HepG2 (cell line): ENCODE measurements at regions not wholly inside any gene's neighbourhood (a gene's known extent, or its start where the extent isn't known, plus 50 kb on each side); places are given as distances from the start of the nearest gene placed in this dataset.
A peak's percentile ranks its signal among the peaks of the same experiment; 100 is the strongest.

Experiments used
- ATAC-seq: fragments of 200-7000 bp; cut with Tn5 transposase; 3 replicates; pipeline ENCODE4 v1.9.1; 2020; ENCODE audit warnings: mild to moderate bottlenecking, moderate library complexity
- BruUV-seq: library from RNA; stranded (reverse); fragments of 400-500 nt; replicated peaks from 2 replicates; lab custom pipeline; 2021; lab: Mats Ljungman, UMichigan
- CTCF ChIA-PET: fragments of 300-600 bp; formaldehyde crosslinking; extraction: SDS; loops from one replicate; lab custom pipeline; 2021; ENCODE audit warnings: low total read pairs, inconsistent platforms, low intra/inter-chr PET ratio; lab: Yijun Ruan, JAX
- POLR2A ChIA-PET: fragments of 350-600 bp; sonication (Branson Sonifier 250); formaldehyde crosslinking; loops from one replicate; lab custom pipeline; 2020; ENCODE audit warnings: antibody characterized with exemption, inconsistent platforms; lab: Yijun Ruan, JAX
- DNase-seq: peaks from one replicate; pipeline ENCODE4 v3.0.0-alpha.2; 2015; ENCODE audit warnings: low spot score
- FAIRE-seq: peaks from 3 replicates; lab custom pipeline; 2011; peaks lifted over from hg19 to GRCh38; lab: Jason Lieb, UNC
- H2AFZ ChIP-seq: one replicate; pipeline ENCODE4 v1.6.1; 2011; ENCODE audit warnings: low read length, inconsistent platforms
- H3K27ac ChIP-seq: fragments of 300-600 bp; 3 replicates; pipeline ENCODE4 v1.8.0; 2011; ENCODE audit warnings: mixed run types, mild to moderate bottlenecking, mixed read lengths, low read length, inconsistent platforms; ENCODE audit not compliant: insufficient read depth; ENCODE audit errors: extremely low read length
- H3K27me3 ChIP-seq, 2 experiments: fragments of 200-600 bp in 1 of 2; 2 replicates in 1 of 2; 3 replicates in 1 of 2; pipeline versions ENCODE4 v1.6.0 to v1.8.0; 2011; ENCODE audit warnings: low read length in 2 of 2, mild to moderate bottlenecking in 2 of 2, moderate library complexity in 2 of 2, inconsistent platforms in 1 of 2; ENCODE audit not compliant: insufficient read depth in 2 of 2, control insufficient read depth in 1 of 2
- H3K36me3 ChIP-seq, 2 experiments: fragments of 200-600 bp in 1 of 2; replicated peaks in 1 of 2; 2 replicates in 1 of 2; 3 replicates in 1 of 2; pipeline versions ENCODE4 v1.5.1 to v1.8.0; 2011; ENCODE audit warnings: low read length in 2 of 2, inconsistent platforms in 1 of 2; ENCODE audit not compliant: insufficient read depth in 2 of 2, control insufficient read depth in 1 of 2
- H3K4me1 ChIP-seq: 2 replicates; pipeline ENCODE4 v1.5.1; 2012; ENCODE audit warnings: low read length, inconsistent platforms; ENCODE audit not compliant: insufficient read depth
- H3K4me2 ChIP-seq: 2 replicates; pipeline ENCODE4 v1.6.0; 2011; ENCODE audit warnings: low read depth, low read length, inconsistent platforms
- H3K4me3 ChIP-seq, 3 experiments: fragments of 200-600 bp in 1 of 3; sonication (generic), shearing (Covaris generic) in 1 of 3; replicated peaks in 1 of 3; 2 replicates each; pipeline ENCODE4 v1.5.1; 2011 to 2016; ENCODE audit warnings: low read length in 3 of 3, inconsistent platforms in 2 of 3, low read depth in 2 of 3, mild to moderate bottlenecking in 2 of 3, control low read depth in 1 of 3, mixed read lengths in 1 of 3; ENCODE audit not compliant: insufficient read depth in 1 of 3
- H3K79me2 ChIP-seq: one replicate; pipeline ENCODE4 v1.6.1; 2011; ENCODE audit warnings: low read length, inconsistent platforms; ENCODE audit not compliant: insufficient read depth
- H3K9ac ChIP-seq: 2 replicates; pipeline ENCODE4 v1.6.0; 2011; ENCODE audit warnings: mild to moderate bottlenecking, low read depth, low read length, inconsistent platforms; ENCODE audit not compliant: insufficient read depth
- H3K9me3 ChIP-seq: 2 replicates; pipeline ENCODE4 v1.5.1; 2012; ENCODE audit warnings: mild to moderate bottlenecking, low read length
- H4K20me1 ChIP-seq: 2 replicates; pipeline ENCODE4 v1.6.0; 2011; ENCODE audit warnings: inconsistent platforms, mild to moderate bottlenecking, low read length, moderate library complexity; ENCODE audit not compliant: insufficient read depth
- NR2F6 ChIP-seq, 2 experiments: IDR thresholded peaks; 2 replicates each; pipeline ENCODE4 v1.6.1; 2016; ENCODE audit warnings: antibody characterized with exemption in 1 of 2, mild to moderate bottlenecking in 1 of 2
- ZMYM3 ChIP-seq: sonication (generic); formaldehyde crosslinking; IDR thresholded peaks from 2 replicates; pipeline ENCODE4 v1.5.1; 2020; ENCODE audit warnings: mild to moderate bottlenecking, missing genetic modification reagents
- ZNF556 ChIP-seq: sonication (generic); formaldehyde crosslinking; IDR thresholded peaks from 2 replicates; pipeline ENCODE4 v1.4.0; 2020; ENCODE audit warnings: mild to moderate bottlenecking, missing genetic modification reagents, borderline replicate concordance
- WGBS: methylation state at CpG from one replicate; pipeline ENCODE4 v1.1.6; 2017; ENCODE audit warnings: low lambda C conversion rate; 5-methylcytosine and 5-hydroxymethylcytosine counted together
- in situ Hi-C: cut with HindIII; loops from 2 replicates; pipeline ENCODE4 v1.10.0; 2017; ENCODE audit warnings: low pct_unique_long_range_greater_than_20kb; ENCODE audit not compliant: extremely low pct_ligation_motif_present
- intact Hi-C: fragments of 100-400 bp; cut with micrococcal nuclease; formaldehyde crosslinking; loops from one replicate; pipeline ENCODE4 v1.10.0; 2022; ENCODE audit not compliant: unreplicated experiment
- TF ChIP-seq, protein P1 (sequence below): fragments of 450-650 bp; IDR thresholded peaks from 2 replicates; pipeline ENCODE4 v1.6.1; 2017

DNA sequence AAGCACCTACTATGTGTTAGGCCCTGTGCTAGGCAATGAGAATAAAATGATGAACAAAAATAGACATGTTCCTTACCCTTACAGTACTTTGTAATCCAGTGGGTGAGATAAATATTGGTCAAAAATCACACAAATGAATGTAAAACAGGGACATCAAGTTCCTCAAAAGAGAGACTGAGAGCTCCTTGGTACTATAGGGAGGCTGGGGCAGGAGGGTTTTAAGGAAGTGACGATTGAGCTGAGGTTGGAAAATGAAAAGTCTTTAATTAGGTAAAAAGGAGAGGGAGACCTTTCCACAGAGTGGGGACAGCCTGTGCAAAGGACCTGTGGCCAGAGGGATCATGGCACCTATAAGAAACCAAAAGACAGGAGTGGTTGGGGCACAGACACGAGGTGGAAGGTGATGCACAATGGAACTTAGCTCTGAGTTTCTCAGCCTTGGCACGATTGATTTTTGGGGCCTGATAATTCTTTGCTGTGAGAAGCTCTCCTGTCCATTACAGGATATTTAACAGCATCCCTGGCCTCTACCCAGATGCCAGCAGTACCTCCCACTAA lies 140.3 kb downstream of the CEP57L1 start:
- in situ Hi-C loops (no loop called here), intact Hi-C loops (loop anchor here (1.0 to 5.0 kb wide), 2 partner anchors 48 to 147 kb away; partner anchors contain the start of gene CD164)
- 0 out of 2 replicates have a peak, but pooled peaks have one; percentile 26 for TF ChIP-seq ZMYM3 (CRISPR knock-in tag)
- TF ChIP-seq, protein P1, sequence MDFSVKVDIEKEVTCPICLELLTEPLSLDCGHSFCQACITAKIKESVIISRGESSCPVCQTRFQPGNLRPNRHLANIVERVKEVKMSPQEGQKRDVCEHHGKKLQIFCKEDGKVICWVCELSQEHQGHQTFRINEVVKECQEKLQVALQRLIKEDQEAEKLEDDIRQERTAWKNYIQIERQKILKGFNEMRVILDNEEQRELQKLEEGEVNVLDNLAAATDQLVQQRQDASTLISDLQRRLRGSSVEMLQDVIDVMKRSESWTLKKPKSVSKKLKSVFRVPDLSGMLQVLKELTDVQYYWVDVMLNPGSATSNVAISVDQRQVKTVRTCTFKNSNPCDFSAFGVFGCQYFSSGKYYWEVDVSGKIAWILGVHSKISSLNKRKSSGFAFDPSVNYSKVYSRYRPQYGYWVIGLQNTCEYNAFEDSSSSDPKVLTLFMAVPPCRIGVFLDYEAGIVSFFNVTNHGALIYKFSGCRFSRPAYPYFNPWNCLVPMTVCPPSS, result no peak
- no peak for ATAC-seq
- Histone ChIP-seq H3K79me2 (no peaks in the 10 kb centered on the region), H2AFZ (no peak overlapping the region), H3K9ac (no peak overlapping the region), H3K36me3 (no peaks in the 10 kb centered on the region), H4K20me1 (no peaks in the 10 kb centered on the region), H3K9me3 (no peaks in the 10 kb centered on the region), H3K27me3 (no peaks in the 10 kb centered on the region), H3K4me3 (no peak overlapping the region), H3K27ac (no peak overlapping the region), H3K4me1 (peaks cover 37% of the 10 kb centered on the region), H3K4me2 (no peak overlapping the region)
- ChIA-PET CTCF (no interaction called here), POLR2A (no interaction called here)
- no peak for FAIRE-seq
- no TSS peak for BruUV-seq
- no peak for DNase-seq
- 13% methylated on average over 3 of the region's 3 CpGs for WGBS

DNA sequence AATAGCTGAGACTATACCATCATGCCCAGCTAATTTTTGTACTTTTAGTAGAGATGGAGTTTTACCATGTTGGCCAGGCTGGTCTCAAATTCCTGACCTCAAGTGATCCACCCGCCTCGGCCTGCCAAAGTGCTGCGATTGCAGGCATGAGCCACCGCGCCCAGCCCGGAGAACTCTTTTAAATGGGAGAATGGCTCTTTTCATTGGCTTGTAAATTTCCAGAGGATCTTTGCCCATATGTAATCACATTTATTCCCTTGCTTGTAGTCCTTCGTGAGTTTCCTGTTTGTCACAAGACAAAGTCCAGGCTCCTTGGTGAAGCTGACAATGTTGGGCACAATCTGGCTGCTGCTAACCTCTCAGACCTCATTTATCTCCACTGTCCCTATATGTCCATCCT lies 135.1 kb downstream of the CEP57L1 start:
- H2AFZ ChIP-seq, result no peak overlapping the region
- no peak overlapping the region for H3K4me3 ChIP-seq
- FAIRE-seq (no peak), DNase-seq (no peak), ATAC-seq (no peak)
- H3K27ac ChIP-seq, result no peak overlapping the region
- intact Hi-C loops, result no loop called here
- H3K9ac ChIP-seq, result no peak overlapping the region
- H4K20me1 ChIP-seq, result no peaks in the 10 kb centered on the region
- no peaks in the 10 kb centered on the region for H3K9me3 ChIP-seq
- H3K27me3 ChIP-seq, result no peaks in the 10 kb centered on the region; a peak in 1 of 5 replicates
- H3K36me3 ChIP-seq, result no peaks in the 10 kb centered on the region
- in situ Hi-C loops, result no loop called here
- H3K79me2 ChIP-seq, result no peaks in the 10 kb centered on the region
- H3K4me1 ChIP-seq, result peaks cover 7% of the 10 kb centered on the region; the same call in 1 of the 2 replicates
- CTCF ChIA-PET, result no interaction called here
- POLR2A ChIA-PET, result no interaction called here
- WGBS, result 59% methylated on average over 5 of the region's 7 CpGs
- no TSS peak for BruUV-seq
- no peak overlapping the region for H3K4me2 ChIP-seq
- TF ChIP-seq NR2F6 (IDR thresholded peaks at IDR 0.05), result no peak
- no peak for TF ChIP-seq NR2F6 (CRISPR knock-in tag; IDR thresholded peaks at IDR 0.05)
- TF ChIP-seq ZNF556 (CRISPR knock-in tag), result no peak
- TF ChIP-seq, all 625 proteins: peak for 0
